ENCODE measurements at regions not wholly inside any gene's neighbourhood (a gene's known extent, or its start where the extent isn't known, plus 50 kb on each side); places are given as distances from the start of the nearest gene placed in this dataset.

DNA sequence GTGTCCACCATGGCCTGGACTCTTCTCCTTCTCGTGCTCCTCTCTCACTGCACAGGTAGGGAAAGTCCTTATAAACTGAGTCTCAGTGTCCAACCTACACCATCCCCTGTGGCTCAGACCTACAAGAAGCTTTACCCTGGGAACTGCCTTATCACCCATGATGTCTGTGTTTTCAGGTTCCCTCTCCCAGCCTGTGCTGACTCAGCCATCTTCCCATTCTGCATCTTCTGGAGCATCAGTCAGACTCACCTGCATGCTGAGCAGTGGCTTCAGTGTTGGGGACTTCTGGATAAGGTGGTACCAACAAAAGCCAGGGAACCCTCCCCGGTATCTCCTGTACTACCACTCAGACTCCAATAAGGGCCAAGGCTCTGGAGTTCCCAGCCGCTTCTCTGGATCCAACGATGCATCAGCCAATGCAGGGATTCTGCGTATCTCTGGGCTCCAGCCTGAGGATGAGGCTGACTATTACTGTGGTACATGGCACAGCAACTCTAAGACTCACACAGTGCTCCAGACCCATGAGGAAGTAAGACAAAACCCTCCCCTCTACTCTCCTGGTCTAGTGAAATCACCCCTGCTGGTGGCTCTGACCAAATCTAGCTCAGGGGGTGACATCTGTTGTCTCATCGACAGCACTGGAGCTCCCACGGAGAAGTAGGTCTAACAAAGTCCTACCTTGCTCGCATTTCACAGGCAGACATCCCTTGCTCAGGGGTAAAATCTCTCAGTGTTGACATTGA lies 74.3 kb downstream of the VPREB1 start (continued):
- TF ChIP-seq, protein P1, sequence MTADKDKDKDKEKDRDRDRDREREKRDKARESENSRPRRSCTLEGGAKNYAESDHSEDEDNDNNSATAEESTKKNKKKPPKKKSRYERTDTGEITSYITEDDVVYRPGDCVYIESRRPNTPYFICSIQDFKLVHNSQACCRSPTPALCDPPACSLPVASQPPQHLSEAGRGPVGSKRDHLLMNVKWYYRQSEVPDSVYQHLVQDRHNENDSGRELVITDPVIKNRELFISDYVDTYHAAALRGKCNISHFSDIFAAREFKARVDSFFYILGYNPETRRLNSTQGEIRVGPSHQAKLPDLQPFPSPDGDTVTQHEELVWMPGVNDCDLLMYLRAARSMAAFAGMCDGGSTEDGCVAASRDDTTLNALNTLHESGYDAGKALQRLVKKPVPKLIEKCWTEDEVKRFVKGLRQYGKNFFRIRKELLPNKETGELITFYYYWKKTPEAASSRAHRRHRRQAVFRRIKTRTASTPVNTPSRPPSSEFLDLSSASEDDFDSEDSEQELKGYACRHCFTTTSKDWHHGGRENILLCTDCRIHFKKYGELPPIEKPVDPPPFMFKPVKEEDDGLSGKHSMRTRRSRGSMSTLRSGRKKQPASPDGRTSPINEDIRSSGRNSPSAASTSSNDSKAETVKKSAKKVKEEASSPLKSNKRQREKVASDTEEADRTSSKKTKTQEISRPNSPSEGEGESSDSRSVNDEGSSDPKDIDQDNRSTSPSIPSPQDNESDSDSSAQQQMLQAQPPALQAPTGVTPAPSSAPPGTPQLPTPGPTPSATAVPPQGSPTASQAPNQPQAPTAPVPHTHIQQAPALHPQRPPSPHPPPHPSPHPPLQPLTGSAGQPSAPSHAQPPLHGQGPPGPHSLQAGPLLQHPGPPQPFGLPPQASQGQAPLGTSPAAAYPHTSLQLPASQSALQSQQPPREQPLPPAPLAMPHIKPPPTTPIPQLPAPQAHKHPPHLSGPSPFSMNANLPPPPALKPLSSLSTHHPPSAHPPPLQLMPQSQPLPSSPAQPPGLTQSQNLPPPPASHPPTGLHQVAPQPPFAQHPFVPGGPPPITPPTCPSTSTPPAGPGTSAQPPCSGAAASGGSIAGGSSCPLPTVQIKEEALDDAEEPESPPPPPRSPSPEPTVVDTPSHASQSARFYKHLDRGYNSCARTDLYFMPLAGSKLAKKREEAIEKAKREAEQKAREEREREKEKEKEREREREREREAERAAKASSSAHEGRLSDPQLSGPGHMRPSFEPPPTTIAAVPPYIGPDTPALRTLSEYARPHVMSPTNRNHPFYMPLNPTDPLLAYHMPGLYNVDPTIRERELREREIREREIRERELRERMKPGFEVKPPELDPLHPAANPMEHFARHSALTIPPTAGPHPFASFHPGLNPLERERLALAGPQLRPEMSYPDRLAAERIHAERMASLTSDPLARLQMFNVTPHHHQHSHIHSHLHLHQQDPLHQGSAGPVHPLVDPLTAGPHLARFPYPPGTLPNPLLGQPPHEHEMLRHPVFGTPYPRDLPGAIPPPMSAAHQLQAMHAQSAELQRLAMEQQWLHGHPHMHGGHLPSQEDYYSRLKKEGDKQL (CRISPR knock-in tag; IDR thresholded peaks at IDR 0.05; ENCODE audit: borderline replicate concordance): no peak
- TF ChIP-seq TCF7L2 (IDR thresholded peaks at IDR 0.05; ENCODE audit: low read depth, low read length): no peak
- peak; percentile 55 for TF ChIP-seq MAFF (IDR thresholded peaks at IDR 0.05; ENCODE audit: low read length)
- no peak for TF ChIP-seq NCOA6 (IDR thresholded peaks at IDR 0.05)
- no peak for TF ChIP-seq JUND (IDR thresholded peaks at IDR 0.05; ENCODE audit: borderline replicate concordance, low read depth, low read length)
- TF ChIP-seq JUND (tag; IDR thresholded peaks at IDR 0.05; ENCODE audit: borderline replicate concordance, low read depth, low read length): no peak
- TF ChIP-seq, protein P2, sequence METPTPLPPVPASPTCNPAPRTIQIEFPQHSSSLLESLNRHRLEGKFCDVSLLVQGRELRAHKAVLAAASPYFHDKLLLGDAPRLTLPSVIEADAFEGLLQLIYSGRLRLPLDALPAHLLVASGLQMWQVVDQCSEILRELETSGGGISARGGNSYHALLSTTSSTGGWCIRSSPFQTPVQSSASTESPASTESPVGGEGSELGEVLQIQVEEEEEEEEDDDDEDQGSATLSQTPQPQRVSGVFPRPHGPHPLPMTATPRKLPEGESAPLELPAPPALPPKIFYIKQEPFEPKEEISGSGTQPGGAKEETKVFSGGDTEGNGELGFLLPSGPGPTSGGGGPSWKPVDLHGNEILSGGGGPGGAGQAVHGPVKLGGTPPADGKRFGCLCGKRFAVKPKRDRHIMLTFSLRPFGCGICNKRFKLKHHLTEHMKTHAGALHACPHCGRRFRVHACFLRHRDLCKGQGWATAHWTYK (CRISPR knock-in tag; IDR thresholded peaks at IDR 0.05): no peak
- TF ChIP-seq, protein P3, sequence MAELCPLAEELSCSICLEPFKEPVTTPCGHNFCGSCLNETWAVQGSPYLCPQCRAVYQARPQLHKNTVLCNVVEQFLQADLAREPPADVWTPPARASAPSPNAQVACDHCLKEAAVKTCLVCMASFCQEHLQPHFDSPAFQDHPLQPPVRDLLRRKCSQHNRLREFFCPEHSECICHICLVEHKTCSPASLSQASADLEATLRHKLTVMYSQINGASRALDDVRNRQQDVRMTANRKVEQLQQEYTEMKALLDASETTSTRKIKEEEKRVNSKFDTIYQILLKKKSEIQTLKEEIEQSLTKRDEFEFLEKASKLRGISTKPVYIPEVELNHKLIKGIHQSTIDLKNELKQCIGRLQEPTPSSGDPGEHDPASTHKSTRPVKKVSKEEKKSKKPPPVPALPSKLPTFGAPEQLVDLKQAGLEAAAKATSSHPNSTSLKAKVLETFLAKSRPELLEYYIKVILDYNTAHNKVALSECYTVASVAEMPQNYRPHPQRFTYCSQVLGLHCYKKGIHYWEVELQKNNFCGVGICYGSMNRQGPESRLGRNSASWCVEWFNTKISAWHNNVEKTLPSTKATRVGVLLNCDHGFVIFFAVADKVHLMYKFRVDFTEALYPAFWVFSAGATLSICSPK (IDR thresholded peaks at IDR 0.05; ENCODE audit: borderline replicate concordance): no peak
- no peak for TF ChIP-seq FOSL1 (tag; conservative IDR thresholded peaks at IDR 0.05)
- TF ChIP-seq FOXA3 (CRISPR knock-in tag; conservative IDR thresholded peaks at IDR 0.05 in 1 of 2, IDR thresholded peaks at IDR 0.05 in 1 of 2): no peak
- peak; percentile 8; the same call in 1 of the 2 replicates for TF ChIP-seq PPARD (CRISPR knock-in tag; IDR thresholded peaks at IDR 0.05)
- TF ChIP-seq, protein P4, sequence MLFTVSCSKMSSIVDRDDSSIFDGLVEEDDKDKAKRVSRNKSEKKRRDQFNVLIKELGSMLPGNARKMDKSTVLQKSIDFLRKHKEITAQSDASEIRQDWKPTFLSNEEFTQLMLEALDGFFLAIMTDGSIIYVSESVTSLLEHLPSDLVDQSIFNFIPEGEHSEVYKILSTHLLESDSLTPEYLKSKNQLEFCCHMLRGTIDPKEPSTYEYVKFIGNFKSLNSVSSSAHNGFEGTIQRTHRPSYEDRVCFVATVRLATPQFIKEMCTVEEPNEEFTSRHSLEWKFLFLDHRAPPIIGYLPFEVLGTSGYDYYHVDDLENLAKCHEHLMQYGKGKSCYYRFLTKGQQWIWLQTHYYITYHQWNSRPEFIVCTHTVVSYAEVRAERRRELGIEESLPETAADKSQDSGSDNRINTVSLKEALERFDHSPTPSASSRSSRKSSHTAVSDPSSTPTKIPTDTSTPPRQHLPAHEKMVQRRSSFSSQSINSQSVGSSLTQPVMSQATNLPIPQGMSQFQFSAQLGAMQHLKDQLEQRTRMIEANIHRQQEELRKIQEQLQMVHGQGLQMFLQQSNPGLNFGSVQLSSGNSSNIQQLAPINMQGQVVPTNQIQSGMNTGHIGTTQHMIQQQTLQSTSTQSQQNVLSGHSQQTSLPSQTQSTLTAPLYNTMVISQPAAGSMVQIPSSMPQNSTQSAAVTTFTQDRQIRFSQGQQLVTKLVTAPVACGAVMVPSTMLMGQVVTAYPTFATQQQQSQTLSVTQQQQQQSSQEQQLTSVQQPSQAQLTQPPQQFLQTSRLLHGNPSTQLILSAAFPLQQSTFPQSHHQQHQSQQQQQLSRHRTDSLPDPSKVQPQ (CRISPR knock-in tag; IDR thresholded peaks at IDR 0.05; ENCODE audit: borderline replicate concordance): no peak
- TF ChIP-seq PRMT5 (CRISPR knock-in tag; IDR thresholded peaks at IDR 0.05): 0 out of 2 replicates have a peak, but pooled peaks have one; percentile 17
- peak; percentile 79 for TF ChIP-seq ZNF316 (IDR thresholded peaks at IDR 0.05)
- TF ChIP-seq XRCC4 (IDR thresholded peaks at IDR 0.05; ENCODE audit: extremely low read depth, insufficient read depth, insufficient read length): no peak
- TF ChIP-seq MAFK (IDR thresholded peaks at IDR 0.05; ENCODE audit: low read length): peak; percentile 26; the same call in 1 of the 2 replicates
- TF ChIP-seq MTA3 (IDR thresholded peaks at IDR 0.05; ENCODE audit: borderline replicate concordance): no peak
